ENCODE measurements at regions not wholly inside any gene's neighbourhood (a gene's known extent, or its start where the extent isn't known, plus 50 kb on each side); places are given as distances from the start of the nearest gene placed in this dataset.

- TF ChIP-seq ZNF134 (CRISPR knock-in tag; conservative IDR thresholded peaks at IDR 0.05) (no peak), SRSF9 (IDR thresholded peaks at IDR 0.05; ENCODE audit: borderline replicate concordance, low read depth, low read length) (no peak), ZNF212 (CRISPR knock-in tag; IDR thresholded peaks at IDR 0.05) (no peak), ZNF318 (IDR thresholded peaks at IDR 0.05; ENCODE audit: borderline replicate concordance in 1 of 2, low read depth in 1 of 2) (no peak), ESRRB (CRISPR knock-in tag; IDR thresholded peaks at IDR 0.05; ENCODE audit: borderline replicate concordance) (no peak), UBTF (IDR thresholded peaks at IDR 0.05; ENCODE audit: borderline replicate concordance in 1 of 2, low read depth in 2 of 2, low read length in 2 of 2) (peak in 1 of 2 experiments; percentile 37; a peak in 1 of 4 replicates), POLR2H (tag; IDR thresholded peaks at IDR 0.05; ENCODE audit: low read depth) (peak; percentile 99), VEZF1 (CRISPR knock-in tag; IDR thresholded peaks at IDR 0.05) (no peak), EP400 (IDR thresholded peaks at IDR 0.05) (no peak), SNAPC5 (CRISPR knock-in tag; IDR thresholded peaks at IDR 0.05) (no peak), XRCC4 (IDR thresholded peaks at IDR 0.05; ENCODE audit: extremely low read depth, insufficient read depth, insufficient read length) (no peak), ZFP91 (CRISPR knock-in tag; IDR thresholded peaks at IDR 0.05) (no peak)
These were observed 129.4 kb downstream of the PPIAL4G start (continued) for GRCh38 chr1:148353461-148354283.

Measured in K562 (cell line).